ENCODE measurements at regions not wholly inside any gene's neighbourhood (a gene's known extent, or its start where the extent isn't known, plus 50 kb on each side); places are given as distances from the start of the nearest gene placed in this dataset.

GRCh38 chr9:23172979-23173637, 652.9 kb downstream of the ELAVL2 start:
- TF ChIP-seq, protein P1, sequence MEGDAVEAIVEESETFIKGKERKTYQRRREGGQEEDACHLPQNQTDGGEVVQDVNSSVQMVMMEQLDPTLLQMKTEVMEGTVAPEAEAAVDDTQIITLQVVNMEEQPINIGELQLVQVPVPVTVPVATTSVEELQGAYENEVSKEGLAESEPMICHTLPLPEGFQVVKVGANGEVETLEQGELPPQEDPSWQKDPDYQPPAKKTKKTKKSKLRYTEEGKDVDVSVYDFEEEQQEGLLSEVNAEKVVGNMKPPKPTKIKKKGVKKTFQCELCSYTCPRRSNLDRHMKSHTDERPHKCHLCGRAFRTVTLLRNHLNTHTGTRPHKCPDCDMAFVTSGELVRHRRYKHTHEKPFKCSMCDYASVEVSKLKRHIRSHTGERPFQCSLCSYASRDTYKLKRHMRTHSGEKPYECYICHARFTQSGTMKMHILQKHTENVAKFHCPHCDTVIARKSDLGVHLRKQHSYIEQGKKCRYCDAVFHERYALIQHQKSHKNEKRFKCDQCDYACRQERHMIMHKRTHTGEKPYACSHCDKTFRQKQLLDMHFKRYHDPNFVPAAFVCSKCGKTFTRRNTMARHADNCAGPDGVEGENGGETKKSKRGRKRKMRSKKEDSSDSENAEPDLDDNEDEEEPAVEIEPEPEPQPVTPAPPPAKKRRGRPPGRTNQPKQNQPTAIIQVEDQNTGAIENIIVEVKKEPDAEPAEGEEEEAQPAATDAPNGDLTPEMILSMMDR (IDR thresholded peaks at IDR 0.05), result no peak
- no peaks in the 10 kb centered on the region for H3K27me3 Mint-ChIP-seq (ENCODE audit: insufficient read depth)
- no peak for DNase-seq
- H3K36me3 Mint-ChIP-seq (ENCODE audit: low read depth), result no peaks in the 10 kb centered on the region
- peaks cover 8% of the 10 kb centered on the region for H3K9me3 Mint-ChIP-seq
- H3K4me3 Mint-ChIP-seq, result no peak overlapping the region
- no peak overlapping the region for H3K27ac Mint-ChIP-seq
- H3K4me1 Mint-ChIP-seq (ENCODE audit: low read depth), result no peaks in the 10 kb centered on the region

- no peak for DNase-seq
- no peak overlapping the region for H3K4me3 Mint-ChIP-seq
- no peaks in the 10 kb centered on the region for H3K4me1 Mint-ChIP-seq (ENCODE audit: low read depth)
- no peaks in the 10 kb centered on the region for H3K27me3 Mint-ChIP-seq (ENCODE audit: insufficient read depth)
- peaks cover 12% of the 10 kb centered on the region; the same call in 1 of the 2 replicates for H3K9me3 Mint-ChIP-seq
- H3K27ac Mint-ChIP-seq, result no peak overlapping the region
- TF ChIP-seq, protein P1 (IDR thresholded peaks at IDR 0.05), result no peak
- H3K36me3 Mint-ChIP-seq (ENCODE audit: low read depth), result no peaks in the 10 kb centered on the region
These were observed 631.8 kb downstream of the ELAVL2 start for GRCh38 chr9:23194281-23194680.

- Mint-ChIP-seq H3K4me1 (ENCODE audit: low read depth) (no peaks in the 10 kb centered on the region), H3K4me3 (no peak overlapping the region), H3K27me3 (ENCODE audit: insufficient read depth) (no peaks in the 10 kb centered on the region), H3K9me3 (peaks cover 12% of the 10 kb centered on the region), H3K27ac (no peak overlapping the region), H3K36me3 (ENCODE audit: low read depth) (no peaks in the 10 kb centered on the region)
- no peak for DNase-seq
- TF ChIP-seq, protein P1 (IDR thresholded peaks at IDR 0.05), result no peak
These were observed 610.4 kb downstream of the ELAVL2 start for GRCh38 chr9:23215688-23216087.

- TF ChIP-seq, protein P1 (IDR thresholded peaks at IDR 0.05), result no peak
- H3K4me1 Mint-ChIP-seq (ENCODE audit: low read depth), result no peaks in the 10 kb centered on the region
- H3K27ac Mint-ChIP-seq, result no peak overlapping the region
- H3K36me3 Mint-ChIP-seq (ENCODE audit: low read depth), result no peaks in the 10 kb centered on the region
- no peak overlapping the region for H3K4me3 Mint-ChIP-seq
- H3K27me3 Mint-ChIP-seq (ENCODE audit: insufficient read depth), result no peaks in the 10 kb centered on the region; the same call in 1 of the 2 replicates
- peaks cover 27% of the 10 kb centered on the region for H3K9me3 Mint-ChIP-seq
- DNase-seq, result no peak
These were observed 606.6 kb downstream of the ELAVL2 start for GRCh38 chr9:23219471-23219870.

GRCh38 chr9:23220171-23220570, 605.9 kb downstream of the ELAVL2 start:
- DNase-seq, result no peak
- Mint-ChIP-seq H3K4me3 (no peak overlapping the region), H3K4me1 (ENCODE audit: low read depth) (no peaks in the 10 kb centered on the region), H3K9me3 (peaks cover 32% of the 10 kb centered on the region), H3K36me3 (ENCODE audit: low read depth) (no peaks in the 10 kb centered on the region), H3K27ac (no peak overlapping the region), H3K27me3 (ENCODE audit: insufficient read depth) (no peaks in the 10 kb centered on the region; the same call in 1 of the 2 replicates)
- TF ChIP-seq, protein P1 (IDR thresholded peaks at IDR 0.05), result no peak
